ENCODE measurements at regions not wholly inside any gene's neighbourhood (a gene's known extent, or its start where the extent isn't known, plus 50 kb on each side); places are given as distances from the start of the nearest gene placed in this dataset.

GRCh38 chr11:119545978-119546915 lies 123.3 kb upstream of the THY1 start:
- DNase-seq, result no peak

DNA sequence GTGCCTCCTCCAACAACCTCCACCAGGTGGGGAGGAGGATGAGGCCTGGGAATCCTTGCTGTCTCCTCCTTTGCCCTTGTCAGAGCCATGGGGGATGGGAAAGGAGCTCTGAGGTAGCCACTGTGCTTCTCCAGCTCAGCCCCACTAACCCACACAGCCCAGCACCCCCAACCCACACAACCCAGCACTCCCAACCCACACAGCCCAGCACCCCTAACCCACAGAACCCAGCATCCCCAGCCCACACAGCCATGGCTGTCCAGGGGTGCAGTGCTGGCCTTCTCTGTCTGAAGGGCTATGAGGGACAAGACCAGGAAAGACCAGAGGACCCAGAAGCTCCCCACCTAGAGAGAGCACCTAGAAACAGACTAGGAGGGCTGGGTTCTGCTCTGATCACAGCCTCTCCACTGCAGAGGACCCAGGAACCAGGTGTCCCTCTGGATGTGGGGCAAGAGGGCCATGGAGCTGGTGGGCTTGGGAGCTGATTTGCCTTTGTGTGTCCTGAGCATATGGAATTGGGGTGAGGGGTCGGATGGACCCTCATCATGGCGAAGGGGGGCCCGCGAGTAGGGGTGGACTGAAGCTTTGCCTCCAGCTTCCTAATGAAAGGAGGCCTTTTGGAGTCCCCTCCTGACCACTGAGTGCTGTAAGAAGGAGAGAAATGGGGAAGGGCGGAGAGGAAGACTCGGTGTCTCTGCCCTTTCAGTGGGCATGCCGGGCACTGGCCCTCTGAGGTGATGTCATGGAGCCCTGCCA lies 117.6 kb upstream of the THY1 start:
- no peak for DNase-seq

DNA sequence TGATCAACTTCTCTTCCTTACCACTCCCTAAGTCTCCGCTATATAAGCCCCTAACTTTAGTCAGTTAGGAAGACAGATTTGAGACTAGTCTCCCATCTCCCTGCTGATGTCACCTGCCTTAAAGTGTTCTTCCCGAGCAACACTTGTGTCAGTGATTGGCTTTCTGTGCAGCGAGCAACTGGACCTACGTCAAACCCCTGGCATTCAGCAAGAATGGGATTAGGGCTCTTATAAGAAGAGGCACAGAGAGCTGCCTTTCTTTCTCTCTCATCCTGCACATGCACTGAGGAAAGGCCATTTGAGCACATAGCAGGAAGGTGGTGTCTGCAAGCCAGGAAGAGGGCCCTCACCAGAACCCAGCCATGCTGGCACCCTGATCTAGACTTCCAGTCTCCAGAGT lies 116.6 kb upstream of the THY1 start:
- no peak for DNase-seq

GRCh38 chr11:119538753-119539152 lies 115.8 kb upstream of the THY1 start:
- DNase-seq, result no peak

DNA sequence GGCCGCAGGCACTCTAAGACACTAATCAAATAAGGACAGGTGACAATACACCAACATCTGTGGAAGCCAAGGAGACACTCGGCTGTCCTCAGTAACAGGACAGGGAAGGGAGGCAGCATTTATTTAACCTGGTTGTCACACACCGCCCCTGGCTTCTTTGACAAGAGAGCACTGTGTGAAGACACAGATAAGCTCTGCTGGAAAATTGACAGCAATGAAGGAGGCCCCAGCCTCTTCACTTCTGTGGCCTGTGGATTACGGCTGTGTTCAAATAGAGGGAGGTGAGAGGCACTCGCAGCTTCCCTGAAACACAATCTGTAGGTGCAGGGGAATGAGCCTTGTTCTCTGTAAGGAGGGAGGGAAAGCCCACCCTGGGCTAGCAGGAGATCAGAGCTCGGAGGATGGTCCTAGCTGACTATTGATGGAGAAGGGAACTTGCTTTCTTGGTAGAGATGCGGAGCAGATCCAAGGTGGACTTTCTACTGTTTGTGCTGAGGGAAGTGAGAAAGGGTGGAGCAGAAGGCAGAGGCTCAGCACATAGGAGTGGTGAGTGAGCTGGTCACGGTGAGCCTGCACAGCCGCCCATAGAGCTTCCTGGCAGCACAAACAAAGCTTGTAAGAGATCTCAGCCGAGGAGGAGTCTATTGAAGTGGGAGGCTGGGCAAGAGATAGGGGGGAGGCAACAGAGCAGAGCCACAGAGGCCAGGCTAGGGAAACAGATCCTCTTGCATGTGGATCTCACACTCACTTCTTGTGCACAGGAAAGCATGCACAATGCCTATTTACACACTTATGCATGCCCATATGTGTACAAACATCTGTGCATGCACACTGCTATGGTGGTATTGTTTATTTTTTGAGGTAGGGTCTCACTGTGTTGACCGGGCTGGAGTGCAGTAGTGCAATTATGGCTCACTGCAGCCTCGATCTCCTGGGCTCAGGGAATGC lies 114.6 kb upstream of the THY1 start:
- DNase-seq, result no peak

GRCh38 chr11:119536801-119537200 lies 113.8 kb upstream of the THY1 start:
- DNase-seq, result no peak

GRCh38 chr11:119533921-119534736 lies 111.2 kb upstream of the THY1 start:
- peak; percentile 78 for DNase-seq

GRCh38 chr11:119533462-119533861 lies 110.5 kb upstream of the THY1 start:
- no peak for DNase-seq

- no peak for DNase-seq
Observed at GRCh38 chr11:119532551-119532950, 109.6 kb upstream of the THY1 start.

GRCh38 chr11:119531623-119532022 lies 108.7 kb upstream of the THY1 start:
- no peak for DNase-seq

DNA sequence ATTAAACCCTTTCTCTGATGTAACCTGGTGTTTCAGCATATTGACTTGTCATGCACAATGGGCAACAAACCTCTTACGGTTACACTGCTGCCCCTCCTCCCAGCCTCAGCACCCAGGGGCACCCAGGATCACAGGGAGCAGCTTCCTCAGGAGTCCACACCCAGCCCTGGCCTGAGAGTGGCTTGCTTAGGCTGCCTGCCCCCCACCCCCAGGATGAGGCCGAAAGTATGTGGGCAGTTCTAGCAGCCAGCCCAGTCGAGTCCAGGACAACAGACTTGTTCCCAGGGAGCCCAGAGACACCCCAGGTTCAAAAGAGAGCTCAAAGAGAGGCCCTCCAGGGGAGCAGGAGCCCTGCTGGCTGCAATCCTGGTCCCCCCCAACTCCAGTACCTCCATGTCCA lies 108.1 kb upstream of the THY1 start:
- DNase-seq, result no peak

DNA sequence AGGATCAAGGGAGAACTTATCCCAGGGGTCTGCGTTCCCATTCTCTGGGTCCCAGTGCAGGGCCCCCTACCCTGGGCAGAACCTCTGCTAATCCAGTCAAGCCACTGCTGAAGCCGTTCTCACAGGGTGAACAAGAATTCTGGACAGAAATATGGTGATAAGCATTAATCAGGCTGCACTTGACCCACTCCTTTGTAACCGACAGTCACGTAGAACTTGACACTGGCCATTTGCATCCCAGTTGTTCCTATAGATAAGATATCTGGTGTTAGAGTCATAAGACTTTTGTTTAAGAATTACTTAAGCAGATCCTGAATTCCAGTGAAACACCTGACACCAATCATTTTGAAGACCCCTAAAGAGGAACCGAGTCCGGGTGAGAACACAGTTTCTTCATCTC lies 107.5 kb upstream of the THY1 start:
- no peak for DNase-seq

GRCh38 chr11:119529936-119530335 lies 107.0 kb upstream of the THY1 start:
- no peak for DNase-seq

- DNase-seq, result no peak
Observed at GRCh38 chr11:119529063-119529845, 106.3 kb upstream of the THY1 start.

- DNase-seq, result no peak
Observed at GRCh38 chr11:119525867-119526196, 102.9 kb upstream of the THY1 start.

- no peak for DNase-seq
Observed at GRCh38 chr11:119525180-119525866, 102.4 kb upstream of the THY1 start.

DNA sequence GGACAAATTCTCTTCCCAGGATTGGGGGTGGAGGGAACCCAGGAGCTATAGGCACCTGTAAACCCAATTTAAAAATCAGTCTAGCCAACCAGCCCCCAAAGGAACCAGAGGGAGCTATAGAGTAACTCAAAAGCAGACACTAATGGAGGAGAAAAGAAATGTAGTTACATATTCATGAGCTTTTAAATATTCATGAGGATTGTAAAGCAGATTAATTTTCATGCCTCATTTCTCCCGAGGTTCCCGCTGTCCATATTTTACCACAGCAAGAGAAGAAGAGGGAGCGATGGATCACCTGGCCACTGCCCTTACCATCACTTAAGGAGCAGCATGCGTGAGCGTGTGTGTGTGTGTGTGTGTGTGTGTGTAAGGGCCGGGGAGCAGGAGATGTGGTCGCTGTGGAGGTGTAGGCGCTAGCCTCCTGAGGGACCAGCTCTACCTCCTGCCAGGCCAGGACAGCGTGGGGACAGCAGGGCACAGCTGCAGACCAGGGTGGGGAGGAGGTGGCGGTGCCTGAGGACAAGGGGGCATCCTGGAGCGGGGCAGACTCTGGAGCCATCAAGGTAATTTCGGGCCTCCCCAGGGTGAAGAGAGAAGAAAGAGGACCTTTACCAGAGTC lies 100.7 kb upstream of the THY1 start:
- DNase-seq, result no peak

GRCh38 chr11:119522609-119523008 lies 99.6 kb upstream of the THY1 start:
- no peak for DNase-seq

- DNase-seq, result no peak
Observed at GRCh38 chr11:119521551-119521950, 98.6 kb upstream of the THY1 start.

- DNase-seq, result no peak
Observed at GRCh38 chr11:119520966-119521365, 98.0 kb upstream of the THY1 start.

All from occipital lobe (tissue), 1 donor.